ENCODE measurements at regions not wholly inside any gene's neighbourhood (a gene's known extent, or its start where the extent isn't known, plus 50 kb on each side); places are given as distances from the start of the nearest gene placed in this dataset.

DNA sequence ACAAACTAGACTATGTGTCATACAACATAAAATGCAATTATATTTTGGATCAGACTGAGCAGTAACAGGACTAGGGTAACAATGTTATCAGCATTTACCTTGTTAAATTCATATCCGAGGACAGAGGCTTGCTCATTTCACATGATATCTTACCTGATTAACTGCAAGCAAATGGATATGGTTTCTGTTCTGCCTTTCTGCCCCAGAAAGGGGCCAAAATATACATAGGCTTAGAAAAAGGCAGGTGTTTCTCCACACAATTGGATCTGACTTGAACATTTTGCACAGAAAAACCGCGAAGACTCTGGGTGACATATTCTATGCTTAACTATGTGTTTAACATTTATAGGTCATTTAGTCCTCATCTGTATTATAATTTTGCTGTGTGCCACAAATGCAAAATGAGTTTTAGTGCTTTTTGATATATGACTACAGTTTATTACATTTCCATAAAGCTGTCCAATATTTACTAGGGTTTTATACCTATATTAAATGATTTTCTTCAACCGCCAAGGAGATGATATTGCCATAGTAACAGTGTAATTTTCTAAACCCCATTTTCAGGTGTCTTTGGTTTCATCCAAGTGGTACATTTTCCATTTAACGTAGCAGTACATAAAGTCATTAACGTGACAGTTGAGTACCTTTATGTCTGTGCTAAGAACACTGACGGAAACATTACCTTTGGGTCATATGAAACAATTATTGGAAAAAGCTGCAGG lies 249.3 kb upstream of the KRR1 start:
- Histone ChIP-seq H2AFZ (no peak overlapping the region), H3F3A (ENCODE audit: insufficient read depth) (peaks cover 23% of the 10 kb centered on the region), H3K4me3 (no peak overlapping the region), H3K79me2 (ENCODE audit: insufficient read depth) (no peaks in the 10 kb centered on the region), H3K36me3 (ENCODE audit: low read depth) (no peaks in the 10 kb centered on the region), H3K27ac (no peak overlapping the region), H3K9me3 (ENCODE audit: low read depth) (no peaks in the 10 kb centered on the region), H3K4me2 (ENCODE audit: unreplicated experiment) (peak overlapping the region; percentile 61), H3K4me1 (ENCODE audit: insufficient read depth) (peaks cover 20% of the 10 kb centered on the region), H3K27me3 (replicated peaks; ENCODE audit: insufficient read depth) (no peaks in the 10 kb centered on the region), H3K9ac (no peak overlapping the region), H4K20me1 (ENCODE audit: insufficient read depth) (no peaks in the 10 kb centered on the region), H3K9me2 (ENCODE audit: insufficient read depth) (no peaks in the 10 kb centered on the region)
- no peak for DNase-seq
- WGBS, 2 experiments (ENCODE audit: low coverage in 1 of 2, low lambda C conversion rate in 2 of 2, missing lambda C conversion rate in 2 of 2) = 95 to 98% methylated on average over 7 of the region's 7 CpGs
- TF ChIP-seq EZH2 (IDR thresholded peaks at IDR 0.05; ENCODE audit: insufficient read depth, poor library complexity, severe bottlenecking) = no peak
- TF ChIP-seq EZH2phosphoT487 (IDR thresholded peaks at IDR 0.05; ENCODE audit: insufficient read depth, low read depth) = no peak
- in situ Hi-C loops (cut with MboI) = no loop called here

DNA sequence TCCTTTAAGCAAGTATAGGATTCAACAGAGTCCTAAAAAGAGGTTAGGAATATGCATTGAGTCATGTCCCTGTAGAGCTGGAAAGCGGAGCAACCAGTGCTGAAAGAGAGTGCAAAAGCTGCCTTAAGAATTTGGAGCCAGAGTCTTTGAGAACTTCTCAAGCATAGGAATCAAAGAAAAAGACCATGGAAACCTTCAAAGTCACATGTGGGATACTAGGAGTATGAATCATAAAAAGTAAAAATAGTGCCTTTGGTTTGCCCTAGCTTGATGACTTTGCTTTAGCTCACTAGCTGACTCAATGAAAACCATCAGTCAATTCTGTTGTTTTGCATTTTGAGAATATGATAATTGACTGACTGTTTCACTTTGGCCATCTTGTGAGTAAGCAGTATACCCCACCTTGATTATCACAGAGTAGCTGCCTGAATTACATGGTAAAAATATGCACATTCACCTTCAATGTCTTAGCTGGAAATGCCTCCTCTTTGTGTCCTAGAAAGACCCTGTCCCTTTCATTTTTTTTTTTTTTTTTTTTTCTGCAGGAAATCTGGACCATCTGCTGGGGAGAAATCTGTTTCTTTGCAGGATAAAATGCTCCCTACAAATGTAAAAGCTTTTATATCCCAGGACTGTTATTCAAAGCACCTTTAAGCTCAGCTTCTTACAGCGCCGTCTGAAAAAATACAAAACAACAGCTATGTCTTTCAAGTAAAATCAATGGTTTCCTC lies 248.6 kb upstream of the KRR1 start:
- H3K79me2 ChIP-seq (ENCODE audit: insufficient read depth) = no peaks in the 10 kb centered on the region
- 52 to 62% methylated on average over 3 of the region's 3 CpGs for WGBS, 2 experiments (ENCODE audit: low coverage in 1 of 2, low lambda C conversion rate in 2 of 2, missing lambda C conversion rate in 2 of 2)
- H4K20me1 ChIP-seq (ENCODE audit: insufficient read depth) = no peaks in the 10 kb centered on the region
- H3K27ac ChIP-seq = peak overlapping the region; percentile 60
- H3K9me3 ChIP-seq (ENCODE audit: low read depth) = no peaks in the 10 kb centered on the region
- no peaks in the 10 kb centered on the region for H3K9me2 ChIP-seq (ENCODE audit: insufficient read depth)
- H3K4me3 ChIP-seq = no peak overlapping the region
- peak overlapping the region; percentile 61 for H3K4me2 ChIP-seq (ENCODE audit: unreplicated experiment)
- peaks cover 20% of the 10 kb centered on the region for H3F3A ChIP-seq (ENCODE audit: insufficient read depth)
- in situ Hi-C loops (cut with MboI) = no loop called here
- peaks cover 20% of the 10 kb centered on the region for H3K4me1 ChIP-seq (ENCODE audit: insufficient read depth)
- DNase-seq = peak; percentile 86
- no peak overlapping the region for H2AFZ ChIP-seq
- H3K9ac ChIP-seq = no peak overlapping the region
- no peaks in the 10 kb centered on the region for H3K27me3 ChIP-seq (replicated peaks; ENCODE audit: insufficient read depth)
- TF ChIP-seq EZH2 (IDR thresholded peaks at IDR 0.05; ENCODE audit: insufficient read depth, poor library complexity, severe bottlenecking) (no peak), EZH2phosphoT487 (IDR thresholded peaks at IDR 0.05; ENCODE audit: insufficient read depth, low read depth) (no peak)
- H3K36me3 ChIP-seq (ENCODE audit: low read depth) = no peaks in the 10 kb centered on the region

DNA sequence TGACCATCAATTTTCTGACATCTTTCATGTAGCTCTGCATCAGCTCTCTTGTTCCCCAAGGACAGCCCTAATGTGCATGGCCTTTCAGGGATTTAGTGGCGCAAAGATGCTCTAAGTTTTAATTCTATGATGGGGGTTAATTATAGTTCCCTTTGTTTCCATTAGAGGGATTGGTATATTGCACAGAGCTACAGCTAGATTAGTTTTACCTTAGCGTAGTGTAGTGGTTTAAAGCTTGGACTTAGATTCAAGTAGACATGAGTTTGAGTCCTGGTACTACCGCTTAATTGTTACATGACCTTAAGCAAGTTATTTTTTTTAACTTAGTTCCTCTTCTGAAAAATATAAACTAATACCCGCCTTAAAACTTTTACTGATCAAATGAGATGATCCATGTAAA lies 247.8 kb upstream of the KRR1 start:
- Histone ChIP-seq H3K27ac (peak overlapping the region; percentile 60), H2AFZ (no peak overlapping the region), H3K4me2 (ENCODE audit: unreplicated experiment) (no peak overlapping the region), H3K9ac (no peak overlapping the region), H3K9me2 (ENCODE audit: insufficient read depth) (no peaks in the 10 kb centered on the region), H3F3A (ENCODE audit: insufficient read depth) (peaks cover 20% of the 10 kb centered on the region), H3K4me3 (no peak overlapping the region), H4K20me1 (ENCODE audit: insufficient read depth) (no peaks in the 10 kb centered on the region), H3K4me1 (ENCODE audit: insufficient read depth) (peaks cover 20% of the 10 kb centered on the region), H3K36me3 (ENCODE audit: low read depth) (no peaks in the 10 kb centered on the region), H3K27me3 (replicated peaks; ENCODE audit: insufficient read depth) (no peaks in the 10 kb centered on the region), H3K9me3 (ENCODE audit: low read depth) (no peaks in the 10 kb centered on the region), H3K79me2 (ENCODE audit: insufficient read depth) (no peaks in the 10 kb centered on the region)
- no peak for TF ChIP-seq EZH2 (IDR thresholded peaks at IDR 0.05; ENCODE audit: insufficient read depth, poor library complexity, severe bottlenecking)
- TF ChIP-seq EZH2phosphoT487 (IDR thresholded peaks at IDR 0.05; ENCODE audit: insufficient read depth, low read depth) = no peak
- DNase-seq = no peak
- in situ Hi-C loops (cut with MboI) = no loop called here
- 83 to 91% methylated on average over 4 of the region's 4 CpGs for WGBS, 2 experiments (ENCODE audit: low coverage in 1 of 2, low lambda C conversion rate in 2 of 2, missing lambda C conversion rate in 2 of 2)

DNA sequence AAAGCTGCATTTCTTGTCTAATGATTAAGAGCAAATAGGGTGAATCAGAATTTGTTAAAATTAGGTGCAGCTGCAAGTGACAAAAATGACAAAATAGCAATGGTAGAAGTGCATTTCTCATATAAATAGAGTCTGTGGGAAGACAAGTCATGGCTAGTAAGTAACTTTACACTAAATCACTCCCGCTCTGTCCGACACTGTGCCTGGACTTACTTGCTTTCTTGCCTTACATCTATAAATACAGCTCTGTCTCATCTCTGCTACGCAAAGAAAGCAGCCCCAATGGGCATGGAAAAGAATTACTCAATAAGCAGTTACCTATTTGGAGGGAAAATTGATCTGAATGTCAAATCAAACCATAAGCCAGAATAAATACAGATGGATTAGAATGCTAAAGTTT lies 245.4 kb upstream of the KRR1 start:
- Histone ChIP-seq H3K4me3 (no peak overlapping the region), H3K9me2 (ENCODE audit: insufficient read depth) (no peaks in the 10 kb centered on the region), H3K79me2 (ENCODE audit: insufficient read depth) (no peaks in the 10 kb centered on the region), H3K27ac (no peak overlapping the region), H3K36me3 (ENCODE audit: low read depth) (no peaks in the 10 kb centered on the region), H3K27me3 (replicated peaks; ENCODE audit: insufficient read depth) (no peaks in the 10 kb centered on the region), H2AFZ (no peak overlapping the region), H4K20me1 (ENCODE audit: insufficient read depth) (no peaks in the 10 kb centered on the region), H3K4me2 (ENCODE audit: unreplicated experiment) (no peak overlapping the region), H3K9me3 (ENCODE audit: low read depth) (no peaks in the 10 kb centered on the region), H3K4me1 (ENCODE audit: insufficient read depth) (peaks cover 26% of the 10 kb centered on the region), H3F3A (ENCODE audit: insufficient read depth) (peaks cover 20% of the 10 kb centered on the region), H3K9ac (no peak overlapping the region)
- in situ Hi-C loops (cut with MboI) = no loop called here
- TF ChIP-seq EZH2phosphoT487 (IDR thresholded peaks at IDR 0.05; ENCODE audit: insufficient read depth, low read depth) (no peak), EZH2 (IDR thresholded peaks at IDR 0.05; ENCODE audit: insufficient read depth, poor library complexity, severe bottlenecking) (no peak)
- DNase-seq = no peak
- 85 to 98% methylated on average over 3 of the region's 3 CpGs for WGBS, 2 experiments (ENCODE audit: low coverage in 1 of 2, low lambda C conversion rate in 2 of 2, missing lambda C conversion rate in 2 of 2)
